Caki2 (cell line): ENCODE measurements at regions not wholly inside any gene's neighbourhood (a gene's known extent, or its start where the extent isn't known, plus 50 kb on each side); places are given as distances from the start of the nearest gene placed in this dataset.
"Not testable (repeated sequence)": the region's sequence is repeated elsewhere in the genome, so short reads cannot be mapped to it uniquely, and the experiment has no call there.

Experiments
- DNase-seq: peaks from one replicate; pipeline ENCODE4 v3.0.0-alpha.2; 2015; ENCODE audit warnings: low read depth
- in situ Hi-C: cut with HindIII; loops from 2 replicates; pipeline ENCODE4 v1.10.0; 2016; ENCODE audit warnings: low sequenced_read_pairs, low pct_unique_long_range_greater_than_20kb, mixed read lengths

DNA sequence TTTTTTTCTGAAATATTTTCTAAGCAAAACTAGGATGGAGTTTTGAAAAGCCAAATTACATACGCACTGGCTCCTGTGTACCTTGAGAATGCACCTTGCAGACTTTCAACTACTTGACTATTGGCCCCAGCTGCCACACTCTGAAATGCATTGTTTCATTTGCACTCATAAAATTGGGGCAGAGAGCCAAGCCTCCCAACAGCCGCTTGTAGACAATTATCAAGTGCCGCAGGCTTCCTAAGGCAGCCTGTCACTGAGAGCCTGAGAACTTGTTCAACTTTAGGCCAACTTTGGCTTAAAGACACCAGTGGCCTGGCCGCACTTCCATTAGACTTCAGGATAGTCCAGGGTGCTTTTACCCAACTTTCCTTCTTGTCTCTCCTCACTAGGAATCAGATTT is 115.7 kb upstream of the STARD13 start:
- in situ Hi-C loops, result no loop called here
- DNase-seq, result no peak

DNA sequence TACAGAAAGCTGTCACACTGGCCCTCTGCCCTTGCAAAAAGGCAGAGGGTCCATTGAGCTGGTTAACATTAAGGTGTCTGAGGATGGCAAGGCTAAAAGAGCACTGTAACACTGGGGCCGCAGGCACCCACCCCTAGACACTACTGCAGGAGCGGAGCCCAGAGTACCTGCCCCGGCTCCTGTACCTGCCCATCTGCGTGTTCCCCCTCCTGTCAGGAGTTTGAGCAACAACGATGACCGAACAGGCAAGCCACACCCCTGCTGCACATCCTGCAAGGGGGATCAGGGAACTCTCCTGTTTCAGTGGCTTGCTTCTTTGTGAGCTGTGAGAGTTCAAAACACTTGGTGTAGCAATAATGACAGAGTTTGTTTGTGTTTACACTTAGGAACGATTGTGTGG is 117.4 kb upstream of the STARD13 start:
- in situ Hi-C loops, result no loop called here

GRCh38 chr13:33403807-33404362 is 118.3 kb upstream of the STARD13 start:
- in situ Hi-C loops, result no loop called here
- DNase-seq, result peak; percentile 6

More for the DNA sequence above, 117.4 kb upstream of the STARD13 start:
- no peak for DNase-seq

- in situ Hi-C loops, result no loop called here
- peak; percentile 46 for DNase-seq
Measured at GRCh38 chr13:33405371-33405770, 119.8 kb upstream of the STARD13 start.

DNA sequence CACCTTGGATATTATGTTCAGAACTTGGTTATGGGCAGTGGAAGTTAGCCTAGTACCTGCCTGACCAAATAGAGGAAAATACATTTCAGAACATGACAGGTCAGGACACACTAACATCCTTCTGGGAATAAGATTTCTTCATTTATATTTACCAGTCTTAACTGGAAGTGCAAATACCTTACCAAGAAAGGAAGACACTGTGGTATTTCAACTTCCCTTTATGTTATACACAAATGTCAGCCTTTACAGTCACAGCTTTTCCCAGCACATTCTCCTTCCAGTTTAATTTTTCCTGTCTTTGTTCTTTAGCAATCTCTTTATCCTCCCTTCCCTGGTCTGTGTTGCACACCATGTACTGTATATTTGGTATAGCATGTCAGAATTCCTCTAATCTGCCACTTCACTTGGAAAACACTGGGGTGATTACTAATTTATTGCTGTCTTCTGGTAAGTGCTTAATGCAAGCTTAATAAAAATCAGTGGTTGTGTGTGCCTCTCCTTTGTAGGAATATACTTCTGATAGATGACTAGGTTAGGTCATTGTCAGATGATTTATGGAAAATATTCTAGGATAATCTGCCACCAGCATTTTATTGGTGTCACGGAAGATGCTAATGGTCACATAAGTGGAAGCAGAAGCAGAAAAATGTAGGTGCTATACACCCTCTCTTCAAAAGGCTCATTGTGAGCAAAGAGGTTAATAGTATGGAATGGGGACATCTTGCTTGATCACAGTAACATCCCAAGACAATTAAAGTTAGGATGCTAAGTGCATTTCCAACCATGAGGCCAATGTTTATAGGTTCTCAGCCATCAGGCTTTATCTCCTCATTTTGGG is 124.3 kb upstream of the STARD13 start:
- in situ Hi-C loops, result no loop called here
- no peak for DNase-seq

DNA sequence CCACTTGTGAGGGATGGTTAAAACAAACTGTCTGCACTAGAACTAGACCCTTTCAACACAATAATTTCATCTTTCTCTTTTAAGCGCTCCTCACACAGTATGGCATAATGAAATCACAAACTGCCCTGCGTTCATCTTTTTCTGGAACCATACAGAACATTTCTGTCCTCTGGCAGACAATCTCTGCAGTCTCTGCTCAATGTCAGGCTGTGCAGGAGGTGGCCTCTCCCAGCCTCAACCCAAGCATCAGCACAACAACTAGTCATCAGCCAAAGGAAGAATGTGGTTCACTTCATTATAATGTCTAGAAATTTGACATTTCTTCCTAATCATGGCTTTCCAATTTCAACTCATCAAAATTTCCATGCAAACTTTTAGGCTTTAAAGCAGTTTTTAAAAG is 125.1 kb upstream of the STARD13 start:
- in situ Hi-C loops, result no loop called here

GRCh38 chr13:33411312-33411711 is 125.8 kb upstream of the STARD13 start:
- DNase-seq, result no peak
- in situ Hi-C loops, result no loop called here

More for the DNA sequence above, 125.1 kb upstream of the STARD13 start:
- DNase-seq, result no peak

- no peak for DNase-seq
- in situ Hi-C loops, result no loop called here
Measured at GRCh38 chr13:33415822-33416221, 130.3 kb upstream of the STARD13 start.

- DNase-seq, in situ Hi-C loops: not testable (repeated sequence)
Measured at GRCh38 chr13:33418224-33418953, 132.8 kb upstream of the STARD13 start.

DNA sequence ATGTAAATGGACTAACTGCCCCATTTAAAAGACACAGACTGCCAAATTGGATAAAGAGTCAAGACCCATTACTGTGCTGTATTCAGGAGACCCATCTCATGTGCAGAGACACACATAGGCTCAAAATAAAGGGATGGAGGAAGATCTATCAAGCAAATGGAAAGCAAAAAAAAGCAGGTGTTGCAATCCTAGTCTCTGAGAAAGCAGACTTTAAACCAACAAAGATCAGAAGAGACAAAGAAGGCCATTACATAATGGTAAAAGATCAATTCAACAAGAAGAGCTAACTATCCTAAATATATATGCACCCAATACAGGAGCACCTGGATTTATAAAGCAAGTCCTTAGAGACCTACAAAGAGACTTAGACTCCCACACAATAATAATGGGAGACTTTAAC is 134.6 kb upstream of the STARD13 start:
- in situ Hi-C loops, result not testable (repeated sequence)

GRCh38 chr13:33426131-33426530 is 140.6 kb upstream of the STARD13 start:
- no peak for DNase-seq
- in situ Hi-C loops, result no loop called here

More for the DNA sequence above, 134.6 kb upstream of the STARD13 start:
- DNase-seq, result not testable (repeated sequence)

GRCh38 chr13:33433316-33433715 is 147.8 kb upstream of the STARD13 start:
- no peak for DNase-seq
- in situ Hi-C loops, result no loop called here

- no peak for DNase-seq
- in situ Hi-C loops, result no loop called here
Measured at GRCh38 chr13:33434676-33435075, 149.1 kb upstream of the STARD13 start.

- DNase-seq, result no peak
- in situ Hi-C loops, result no loop called here
Measured at GRCh38 chr13:33435207-33435606, 149.7 kb upstream of the STARD13 start.

- in situ Hi-C loops, result no loop called here
Measured at GRCh38 chr13:33438918-33439317, 153.4 kb upstream of the STARD13 start.

DNA sequence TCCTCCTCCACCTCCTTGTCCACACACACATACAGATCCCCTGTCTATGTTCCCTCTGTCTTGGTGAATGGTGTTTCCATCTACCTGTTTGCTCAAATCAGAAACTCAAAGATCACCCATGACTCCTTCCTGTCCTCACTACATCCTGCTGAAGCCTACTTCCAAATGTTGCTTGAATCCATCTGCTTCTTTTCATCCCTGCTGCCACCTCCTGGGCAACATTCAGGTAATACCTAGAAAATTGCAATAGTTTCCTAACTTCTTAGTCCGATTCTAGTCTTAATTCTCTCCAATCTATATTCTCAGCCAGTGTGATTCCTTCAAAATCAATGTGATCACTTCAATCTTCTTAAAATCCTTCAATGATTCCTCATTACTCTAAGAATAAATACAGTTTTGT is 155.5 kb upstream of the STARD13 start:
- DNase-seq, result peak; percentile 4
- in situ Hi-C loops, result no loop called here

More at GRCh38 chr13:33438918-33439317, 153.4 kb upstream of the STARD13 start:
- no peak for DNase-seq

DNA sequence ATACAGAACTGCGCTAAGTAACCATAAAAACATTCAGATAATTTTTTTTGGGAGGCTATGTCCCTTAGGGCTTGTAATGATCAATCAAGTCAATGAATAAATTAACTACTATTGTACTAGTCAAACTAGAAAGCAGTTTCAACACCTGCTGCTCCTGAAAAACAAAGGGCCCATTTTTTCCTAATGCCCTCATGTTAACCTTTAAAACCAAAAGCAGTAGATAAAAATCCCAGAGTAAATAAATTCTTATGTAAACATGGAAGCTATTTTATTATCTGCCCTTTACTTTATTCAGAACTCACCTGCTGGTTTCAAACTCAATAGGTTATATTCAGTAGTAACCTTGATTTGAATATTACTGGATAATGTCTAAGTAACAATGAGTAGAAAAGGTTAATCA is 159.5 kb upstream of the STARD13 start:
- in situ Hi-C loops, result no loop called here

DNA sequence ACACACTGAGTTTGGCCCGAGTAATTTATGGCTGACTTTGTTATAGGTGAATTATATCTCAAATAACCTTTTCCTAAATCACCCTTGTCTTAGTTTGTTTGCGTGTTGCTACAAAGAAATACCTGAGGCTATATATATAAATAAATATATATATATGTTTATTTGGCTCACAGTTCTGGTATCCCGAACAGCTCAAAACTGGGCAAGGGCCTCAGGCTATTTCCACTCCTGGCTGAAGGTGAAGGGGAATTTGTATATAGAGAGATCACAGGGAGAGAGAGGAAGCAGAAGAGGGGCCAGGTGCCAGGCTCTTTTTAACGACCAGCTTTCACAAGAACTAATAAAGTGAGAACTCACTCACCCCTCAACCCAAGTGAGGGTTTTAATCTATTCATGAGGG is 159.9 kb upstream of the STARD13 start:
- in situ Hi-C loops, result no loop called here
- no peak for DNase-seq

More for the DNA sequence above, 159.5 kb upstream of the STARD13 start:
- no peak for DNase-seq
